SK-N-MC (cell line): ENCODE measurements at regions not wholly inside any gene's neighbourhood (a gene's known extent, or its start where the extent isn't known, plus 50 kb on each side); places are given as distances from the start of the nearest gene placed in this dataset.

Experiments
- EZH2 ChIP-seq: fragments of 200-600 bp; sonication (generic); IDR thresholded peaks from one replicate; pipeline ENCODE4 v1.6.1; 2017; ENCODE audit warnings: antibody characterized with exemption
- POLR2AphosphoS5 ChIP-seq: IDR thresholded peaks from 2 replicates; pipeline ENCODE4 v1.6.1; 2012; ENCODE audit warnings: mild to moderate bottlenecking, low read depth, low read length, borderline replicate concordance

- TF ChIP-seq POLR2AphosphoS5 (no peak), EZH2 (no peak)
These were observed 435.2 kb upstream of the RASGEF1B start for GRCh38 chr4:81906905-81907304.
